Left renal pelvis (tissue), 4 donors: ENCODE measurements at regions not wholly inside any gene's neighbourhood (a gene's known extent, or its start where the extent isn't known, plus 50 kb on each side); places are given as distances from the start of the nearest gene placed in this dataset.

Experiments
- DNase-seq, 4 donors: peaks; one replicate each; pipeline ENCODE4 v3.0.0-alpha.2; 2013; ENCODE audit warnings: low read depth in 4 of 4, low spot score in 3 of 4

DNA sequence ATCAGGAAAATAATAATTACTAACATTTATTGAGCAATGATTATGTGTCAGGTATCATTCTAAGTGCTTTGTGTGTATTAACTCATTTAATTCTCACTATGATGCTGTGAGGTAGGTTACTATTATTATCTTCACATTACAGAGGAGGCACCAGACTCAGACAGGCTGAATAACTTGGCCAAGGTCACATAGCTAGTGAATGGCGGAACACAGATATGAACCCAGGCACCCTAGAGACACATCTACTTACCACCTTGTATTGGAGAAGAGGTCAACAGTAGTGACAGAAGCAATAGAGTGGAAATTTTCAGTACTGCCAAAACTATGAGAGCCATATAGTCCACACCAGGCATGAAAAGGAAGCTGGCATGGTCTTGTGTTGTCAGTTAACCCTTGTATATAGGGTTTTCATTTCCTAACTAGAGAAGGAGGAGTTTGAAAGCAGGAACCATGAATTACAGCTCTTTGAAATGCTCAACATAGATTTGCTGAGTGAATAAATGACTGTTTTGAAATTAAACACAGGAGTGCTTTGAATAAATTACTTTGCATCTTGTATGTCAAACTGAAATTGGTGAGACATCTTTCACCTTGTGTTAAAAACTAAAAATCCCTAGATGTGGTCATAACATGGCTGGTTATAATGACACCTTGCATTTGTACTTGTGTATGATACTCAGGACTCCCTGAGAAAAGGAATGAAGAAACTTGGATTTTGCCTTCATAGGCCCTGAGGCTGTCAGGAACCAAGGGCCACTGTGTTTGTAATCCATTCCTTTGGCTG, 71.8 kb downstream of the RTL9 start:
- no peak for DNase-seq

GRCh38 chrX:110432091-110432905, 73.7 kb downstream of the RTL9 start:
- DNase-seq: no peak

DNA sequence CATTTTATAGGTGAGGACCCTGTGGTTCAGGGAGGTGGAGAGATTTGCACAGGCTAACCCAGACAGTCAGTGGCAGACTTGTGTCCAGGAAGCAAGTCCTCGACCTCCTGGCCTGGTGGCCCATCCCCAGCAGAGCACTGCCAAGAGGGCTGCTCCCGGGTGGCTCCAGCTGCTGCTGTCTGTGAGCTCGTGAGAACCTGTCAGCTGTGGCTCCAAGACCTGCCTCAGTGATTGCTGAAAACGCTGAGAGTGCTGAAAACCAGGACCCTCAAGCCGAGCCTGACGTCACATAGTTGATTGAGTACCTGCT, 74.2 kb downstream of the RTL9 start:
- DNase-seq: no peak

DNA sequence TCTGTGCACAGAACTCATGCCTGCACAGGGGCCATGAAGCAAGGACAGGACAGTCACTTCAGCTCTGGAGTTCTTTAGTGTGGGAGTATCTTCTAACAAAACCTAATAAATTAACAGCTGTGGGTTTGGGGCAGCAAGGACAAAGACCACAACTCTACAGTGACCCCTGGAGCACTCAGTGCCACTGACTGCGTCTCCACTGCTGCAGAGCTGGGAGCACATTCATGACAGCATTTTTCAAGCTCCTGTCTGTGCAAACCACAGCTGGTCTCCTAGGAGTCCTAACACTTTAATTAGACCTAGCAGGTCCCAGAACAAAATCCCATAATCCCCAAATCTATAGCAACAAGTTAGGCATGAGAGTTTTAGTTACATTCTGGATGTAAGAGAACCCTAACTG, 76.5 kb downstream of the RTL9 start:
- no peak for DNase-seq

DNA sequence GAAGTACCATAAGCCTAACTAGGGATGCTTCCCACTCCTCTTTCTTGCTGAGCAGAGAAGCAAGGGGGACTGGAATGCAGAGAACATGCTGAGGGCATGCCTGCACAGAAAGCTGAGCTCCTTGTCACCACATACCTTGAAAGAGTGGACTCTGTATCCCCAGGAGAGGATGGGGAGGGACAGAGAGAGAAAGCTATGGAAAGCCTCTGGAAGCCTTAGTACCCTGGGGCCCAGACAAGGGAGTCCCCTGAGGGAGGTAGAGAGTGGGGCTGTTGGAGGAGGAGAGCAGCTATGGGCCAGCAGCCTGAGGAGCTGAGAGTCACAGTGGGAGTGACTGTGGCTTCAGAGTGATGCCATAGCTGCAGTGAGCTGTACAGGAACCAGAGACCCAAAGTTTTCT, 77.9 kb downstream of the RTL9 start:
- no peak for DNase-seq

DNA sequence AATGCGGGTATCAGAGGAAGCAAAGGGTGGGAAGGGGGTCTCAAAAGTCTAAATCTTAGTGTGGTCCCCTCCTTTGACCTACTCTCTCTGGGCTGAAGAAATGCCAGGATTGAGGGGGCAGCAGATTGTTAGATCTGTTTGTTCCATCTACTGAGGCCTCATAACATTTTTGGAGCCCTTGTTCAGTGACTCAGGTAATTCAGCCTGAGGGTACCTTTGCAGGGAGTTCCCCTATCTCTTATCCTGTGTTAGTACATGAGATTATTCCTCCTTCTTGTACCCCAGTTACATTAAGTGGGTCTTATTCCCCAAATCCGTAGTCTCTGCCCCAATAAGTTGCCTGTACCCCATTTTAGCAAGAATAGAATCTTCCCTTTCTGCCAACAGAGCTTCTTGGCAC, 79.0 kb downstream of the RTL9 start:
- no peak for DNase-seq

- no peak for DNase-seq
Observed at GRCh38 chrX:110440016-110440805, 81.6 kb downstream of the RTL9 start.

DNA sequence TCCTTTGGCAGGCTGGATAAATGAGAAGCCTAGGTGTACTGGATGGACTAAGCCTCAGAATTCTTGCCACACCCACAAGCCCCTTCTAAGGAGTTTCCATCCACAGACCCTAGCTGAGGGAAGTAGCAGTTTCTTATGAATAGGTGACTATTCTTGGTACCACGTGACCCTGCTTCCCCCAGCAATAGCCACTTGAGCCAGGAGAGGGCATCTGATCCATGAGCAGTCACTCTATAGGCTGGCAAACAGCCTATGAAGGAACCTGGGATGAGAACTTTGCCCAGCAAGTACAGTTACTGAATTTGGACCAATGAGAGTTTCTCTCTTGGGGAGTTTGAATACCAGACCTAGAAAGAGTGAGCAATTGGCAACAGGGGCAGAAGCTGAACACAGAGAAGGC, 84.0 kb downstream of the RTL9 start:
- DNase-seq: no peak

DNA sequence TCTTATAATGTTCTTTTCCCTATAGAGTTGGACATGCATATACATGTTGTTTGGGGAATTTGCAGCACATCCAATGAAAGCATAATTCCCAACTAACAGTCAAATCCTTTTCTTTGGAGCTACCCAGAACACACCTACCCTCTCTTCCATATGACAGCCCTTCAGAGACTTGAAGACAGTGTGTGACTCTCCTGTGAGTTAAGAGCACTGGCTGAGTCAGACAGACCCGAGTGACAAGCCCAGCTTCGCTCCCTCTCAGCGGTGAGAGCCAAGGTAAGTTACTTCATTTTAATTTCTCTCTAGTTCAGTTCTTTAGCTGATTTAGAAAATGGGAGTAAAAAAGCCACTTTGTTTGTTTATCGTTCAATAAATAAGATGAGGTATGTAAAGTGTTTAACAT, 86.3 kb downstream of the RTL9 start:
- DNase-seq: no peak

- DNase-seq: no peak
Observed at GRCh38 chrX:110448459-110448858, 89.8 kb downstream of the RTL9 start.

- no peak for DNase-seq
Observed at GRCh38 chrX:110449312-110449711, 90.7 kb downstream of the RTL9 start.

DNA sequence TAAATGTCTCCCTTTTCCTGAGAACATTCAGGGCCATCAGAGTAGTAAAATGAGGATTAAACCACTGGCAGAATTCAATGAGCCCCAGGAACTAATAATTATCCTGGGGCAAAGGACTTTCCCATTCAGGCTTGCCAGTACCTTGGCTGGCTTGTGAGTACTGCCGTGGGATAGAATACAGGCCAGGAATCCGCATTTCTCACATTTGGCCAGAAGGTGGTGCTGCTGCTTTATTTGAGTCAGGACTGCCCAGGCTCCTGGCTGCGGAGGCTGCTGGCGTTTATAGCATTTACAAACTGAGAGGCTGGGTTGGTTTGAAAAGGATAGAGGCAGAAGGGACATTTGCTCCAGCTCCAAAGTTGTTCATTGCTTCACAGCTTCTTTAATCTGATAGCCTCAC, 91.4 kb downstream of the RTL9 start:
- DNase-seq: peak; percentile 12 to 47 (median 34)

DNA sequence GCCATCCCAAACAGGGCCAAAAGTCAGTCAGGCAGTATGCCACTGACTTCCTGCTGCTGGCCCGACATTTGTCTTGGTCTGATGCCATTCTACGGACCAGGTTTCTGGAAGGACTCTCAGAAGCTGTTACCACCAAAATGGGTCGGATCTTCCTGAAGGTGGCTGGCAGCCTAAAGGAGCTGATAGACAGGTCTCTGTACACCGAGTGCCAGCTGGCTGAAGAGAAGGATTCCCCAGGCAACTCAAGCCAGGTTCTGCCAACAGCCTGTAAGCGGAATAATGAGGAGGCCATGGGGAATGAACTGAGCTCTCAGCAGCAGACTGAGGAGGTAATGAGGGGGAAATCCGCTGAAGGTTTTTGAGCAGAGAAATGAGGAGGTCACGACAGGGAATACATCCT, 95.7 kb downstream of the RTL9 start:
- no peak for DNase-seq

- no peak for DNase-seq
Observed at GRCh38 chrX:110462957-110463356, 104.3 kb downstream of the RTL9 start.

DNA sequence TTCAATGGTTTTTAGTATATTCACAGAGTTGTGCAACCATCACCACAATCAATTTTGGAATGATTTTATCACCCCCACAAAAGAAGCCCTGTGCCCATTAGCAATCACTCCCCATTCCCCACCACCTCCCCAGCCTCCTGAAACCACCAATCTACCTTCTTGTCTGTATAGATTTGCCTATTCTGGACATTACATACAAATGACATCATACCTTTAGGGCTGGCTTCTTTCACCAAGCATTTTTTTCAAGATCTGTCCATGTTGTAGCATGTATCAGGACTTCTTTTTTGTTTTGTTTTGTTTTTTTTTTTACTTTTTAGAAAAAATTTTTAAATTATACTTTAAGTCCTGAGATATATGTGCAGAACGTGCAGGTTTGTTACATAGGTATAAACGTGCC, 108.1 kb downstream of the RTL9 start:
- DNase-seq: no peak

DNA sequence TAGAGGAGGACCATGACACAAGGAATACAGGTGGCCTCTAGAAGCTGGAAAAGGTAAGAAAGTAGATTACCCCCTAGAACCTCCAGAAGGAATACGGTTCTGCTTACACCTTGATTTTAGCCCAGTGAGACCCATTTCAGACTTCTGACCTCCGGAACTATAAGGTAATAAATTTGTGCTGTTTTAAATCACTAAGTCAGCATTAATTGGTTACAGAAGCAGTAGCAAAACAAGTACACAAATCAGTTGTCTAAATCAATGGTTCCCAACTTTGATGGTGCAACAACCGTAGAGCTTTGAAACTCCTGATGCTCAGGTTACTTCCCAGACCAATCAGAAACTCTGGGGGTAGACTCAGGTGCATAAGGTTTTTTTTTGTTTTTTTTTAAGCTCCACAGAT, 113.6 kb downstream of the RTL9 start:
- no peak for DNase-seq

DNA sequence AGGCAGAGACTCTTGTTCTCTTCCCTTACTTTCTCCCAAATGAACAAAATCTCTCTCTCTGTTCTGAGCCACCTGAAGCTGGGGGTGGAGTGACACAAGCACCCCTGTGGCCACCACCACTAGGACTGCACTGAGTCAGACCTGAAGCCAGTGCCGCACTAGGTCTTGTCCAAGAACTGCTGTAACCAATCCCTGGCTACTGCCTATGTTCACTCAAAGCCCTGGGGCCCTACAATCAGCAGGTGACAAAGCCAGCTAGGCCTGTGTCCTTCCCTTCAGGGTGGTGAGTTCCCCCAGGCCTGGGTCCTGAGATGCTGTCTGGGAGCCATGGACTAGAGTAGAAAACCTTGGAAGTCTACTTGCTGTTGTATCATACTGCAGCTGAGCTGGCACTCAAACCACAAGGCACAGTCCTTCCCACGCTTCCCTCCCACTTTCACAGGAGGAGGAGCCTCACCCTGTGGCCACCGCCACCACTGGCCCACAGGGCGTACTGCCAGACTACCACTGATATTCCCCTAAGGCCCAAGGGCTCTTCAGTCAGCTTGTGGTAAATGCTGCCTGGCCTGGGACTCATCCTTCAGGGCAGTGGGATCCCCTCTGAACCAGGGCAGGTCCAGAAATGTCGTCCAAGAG, 119.1 kb downstream of the RTL9 start:
- DNase-seq: no peak

GRCh38 chrX:110491846-110492620, 133.4 kb downstream of the RTL9 start:
- DNase-seq: no peak

DNA sequence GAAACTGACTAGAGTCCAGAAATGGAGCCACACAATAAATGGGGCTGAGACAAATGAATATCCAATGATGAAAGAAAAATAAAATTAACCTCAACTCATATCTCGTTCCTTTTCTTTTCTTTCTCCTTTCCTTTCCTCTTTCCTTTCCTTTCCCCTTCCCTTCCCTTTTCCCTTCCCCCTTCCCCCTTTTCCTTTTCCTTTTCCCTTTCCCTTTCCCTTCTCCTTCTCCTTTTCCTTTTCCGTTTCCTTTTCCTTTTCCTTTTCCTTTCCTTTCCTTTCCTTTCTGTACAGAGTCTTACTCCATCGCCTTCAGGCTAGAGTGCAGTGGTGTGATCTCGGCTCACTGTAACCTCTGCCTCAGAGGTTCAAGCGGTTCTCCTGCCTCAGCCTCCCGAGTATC, 146.3 kb downstream of the RTL9 start:
- DNase-seq: no peak

GRCh38 chrX:110509755-110510532, 151.3 kb downstream of the RTL9 start:
- no peak for DNase-seq
